ENCODE measurements at regions not wholly inside any gene's neighbourhood (a gene's known extent, or its start where the extent isn't known, plus 50 kb on each side); places are given as distances from the start of the nearest gene placed in this dataset.

DNA sequence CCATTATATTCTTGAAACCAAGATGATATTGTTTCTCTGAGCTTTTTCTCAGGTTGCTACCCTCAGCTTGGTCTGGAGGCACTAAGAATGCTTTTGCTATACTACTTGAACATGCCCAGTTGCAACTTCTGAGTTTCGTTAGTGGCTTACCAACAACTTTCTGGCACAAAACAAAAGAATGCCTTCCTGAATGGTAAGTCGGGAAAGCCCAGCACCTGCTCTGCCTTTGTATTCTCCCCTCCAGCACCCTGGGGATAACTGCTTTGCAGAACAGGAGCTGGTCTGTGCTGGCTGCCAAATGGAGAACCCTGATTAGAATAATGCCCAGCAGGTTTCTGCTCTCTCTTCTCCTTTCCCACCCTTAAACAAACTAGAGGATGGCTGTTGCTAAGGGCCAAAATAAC lies 149.3 kb downstream of the TGFB2 start:
- TF ChIP-seq, protein P1, sequence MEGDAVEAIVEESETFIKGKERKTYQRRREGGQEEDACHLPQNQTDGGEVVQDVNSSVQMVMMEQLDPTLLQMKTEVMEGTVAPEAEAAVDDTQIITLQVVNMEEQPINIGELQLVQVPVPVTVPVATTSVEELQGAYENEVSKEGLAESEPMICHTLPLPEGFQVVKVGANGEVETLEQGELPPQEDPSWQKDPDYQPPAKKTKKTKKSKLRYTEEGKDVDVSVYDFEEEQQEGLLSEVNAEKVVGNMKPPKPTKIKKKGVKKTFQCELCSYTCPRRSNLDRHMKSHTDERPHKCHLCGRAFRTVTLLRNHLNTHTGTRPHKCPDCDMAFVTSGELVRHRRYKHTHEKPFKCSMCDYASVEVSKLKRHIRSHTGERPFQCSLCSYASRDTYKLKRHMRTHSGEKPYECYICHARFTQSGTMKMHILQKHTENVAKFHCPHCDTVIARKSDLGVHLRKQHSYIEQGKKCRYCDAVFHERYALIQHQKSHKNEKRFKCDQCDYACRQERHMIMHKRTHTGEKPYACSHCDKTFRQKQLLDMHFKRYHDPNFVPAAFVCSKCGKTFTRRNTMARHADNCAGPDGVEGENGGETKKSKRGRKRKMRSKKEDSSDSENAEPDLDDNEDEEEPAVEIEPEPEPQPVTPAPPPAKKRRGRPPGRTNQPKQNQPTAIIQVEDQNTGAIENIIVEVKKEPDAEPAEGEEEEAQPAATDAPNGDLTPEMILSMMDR (IDR thresholded peaks at IDR 0.05) = no peak
- Mint-ChIP-seq H3K27ac (ENCODE audit: unreplicated experiment) (no peak overlapping the region), H3K36me3 (ENCODE audit: unreplicated experiment) (no peaks in the 10 kb centered on the region), H3K9me3 (ENCODE audit: unreplicated experiment) (no peaks in the 10 kb centered on the region), H3K4me3 (ENCODE audit: unreplicated experiment) (no peak overlapping the region), H3K4me1 (ENCODE audit: unreplicated experiment) (peaks cover 52% of the 10 kb centered on the region), H3K27me3 (ENCODE audit: unreplicated experiment) (no peaks in the 10 kb centered on the region)
- no peak for DNase-seq (ENCODE audit: extremely low spot score, unreplicated experiment)

DNA sequence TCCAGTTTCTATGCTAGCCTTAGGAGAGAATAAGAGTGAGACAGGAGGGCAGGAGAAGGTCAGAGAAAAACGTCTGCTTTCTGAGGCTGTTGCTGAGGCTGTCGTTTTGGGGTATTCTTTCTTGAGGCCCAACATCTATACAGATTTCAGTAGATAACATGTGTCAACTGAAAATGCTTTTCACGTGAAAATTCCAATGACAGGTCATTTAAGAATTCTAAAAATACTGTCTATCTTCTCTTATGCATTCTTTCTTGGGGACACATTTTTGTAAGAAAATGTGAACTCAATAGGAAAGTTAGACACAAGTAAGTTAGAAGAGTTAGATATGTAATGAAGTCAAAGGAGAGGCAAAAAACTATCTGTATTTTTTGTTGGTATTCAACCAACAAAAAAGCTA lies 150.8 kb downstream of the TGFB2 start:
- H3K4me3 Mint-ChIP-seq (ENCODE audit: unreplicated experiment) = no peak overlapping the region
- H3K27ac Mint-ChIP-seq (ENCODE audit: unreplicated experiment) = peak overlapping the region; percentile 87
- peaks cover 55% of the 10 kb centered on the region for H3K4me1 Mint-ChIP-seq (ENCODE audit: unreplicated experiment)

GRCh38 chr1:218496561-218496960 lies 151.4 kb downstream of the TGFB2 start:
- Mint-ChIP-seq H3K4me3 (ENCODE audit: unreplicated experiment) (no peak overlapping the region), H3K4me1 (ENCODE audit: unreplicated experiment) (peaks cover 58% of the 10 kb centered on the region), H3K27me3 (ENCODE audit: unreplicated experiment) (no peaks in the 10 kb centered on the region), H3K36me3 (ENCODE audit: unreplicated experiment) (no peaks in the 10 kb centered on the region), H3K27ac (ENCODE audit: unreplicated experiment) (peak overlapping the region; percentile 87), H3K9me3 (ENCODE audit: unreplicated experiment) (no peaks in the 10 kb centered on the region)
- TF ChIP-seq, protein P1 (IDR thresholded peaks at IDR 0.05) = no peak
- no peak for DNase-seq (ENCODE audit: extremely low spot score, unreplicated experiment)

More for the DNA sequence above, 150.8 kb downstream of the TGFB2 start:
- Mint-ChIP-seq H3K36me3 (ENCODE audit: unreplicated experiment) (no peaks in the 10 kb centered on the region), H3K27me3 (ENCODE audit: unreplicated experiment) (no peaks in the 10 kb centered on the region), H3K9me3 (ENCODE audit: unreplicated experiment) (no peaks in the 10 kb centered on the region)
- TF ChIP-seq, protein P1 (IDR thresholded peaks at IDR 0.05) = no peak
- no peak for DNase-seq (ENCODE audit: extremely low spot score, unreplicated experiment)

- no peaks in the 10 kb centered on the region for H3K36me3 Mint-ChIP-seq (ENCODE audit: unreplicated experiment)
- no peak for DNase-seq (ENCODE audit: extremely low spot score, unreplicated experiment)
- TF ChIP-seq, protein P1 (IDR thresholded peaks at IDR 0.05) = no peak
- no peaks in the 10 kb centered on the region for H3K9me3 Mint-ChIP-seq (ENCODE audit: unreplicated experiment)
- peak overlapping the region; percentile 97 for H3K27ac Mint-ChIP-seq (ENCODE audit: unreplicated experiment)
- peaks cover 58% of the 10 kb centered on the region for H3K4me1 Mint-ChIP-seq (ENCODE audit: unreplicated experiment)
- H3K27me3 Mint-ChIP-seq (ENCODE audit: unreplicated experiment) = no peaks in the 10 kb centered on the region
- peak overlapping the region; percentile 73 for H3K4me3 Mint-ChIP-seq (ENCODE audit: unreplicated experiment)
Observed at GRCh38 chr1:218498056-218498938, 153.2 kb downstream of the TGFB2 start.

DNA sequence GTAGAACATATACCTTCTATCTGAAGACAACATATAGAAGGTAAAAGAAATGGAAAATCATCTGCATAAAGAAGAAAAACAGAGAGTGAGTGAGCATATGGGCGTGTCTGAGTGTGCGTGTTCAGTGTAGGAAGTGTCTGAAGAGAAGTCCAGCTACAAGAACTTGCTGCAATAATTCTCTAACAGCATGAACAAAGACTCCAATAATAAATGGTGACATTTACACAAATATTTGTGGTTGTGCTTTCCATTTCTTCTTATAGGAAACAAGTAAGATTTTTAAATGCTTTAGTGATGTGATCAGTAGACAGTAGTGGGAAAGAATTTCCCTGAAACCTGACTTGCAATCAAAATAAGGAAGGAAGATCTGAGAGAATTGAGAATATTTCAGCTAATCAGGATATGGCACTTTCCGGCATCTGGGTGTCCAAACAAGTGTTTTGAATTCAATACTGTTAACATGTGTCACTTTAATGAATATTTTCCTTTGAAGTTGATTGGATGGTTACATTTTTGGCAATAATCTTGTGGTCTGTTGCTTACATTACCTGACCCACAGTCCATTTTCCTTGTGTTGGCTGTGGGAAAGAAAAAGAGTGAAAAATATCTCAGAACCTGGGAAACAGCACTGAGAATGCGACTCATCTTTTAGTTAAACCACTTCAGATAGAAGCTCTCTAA lies 154.0 kb downstream of the TGFB2 start:
- peaks cover 56% of the 10 kb centered on the region for H3K4me1 Mint-ChIP-seq (ENCODE audit: unreplicated experiment)
- H3K9me3 Mint-ChIP-seq (ENCODE audit: unreplicated experiment) = no peaks in the 10 kb centered on the region
- peak overlapping the region; percentile 97 for H3K27ac Mint-ChIP-seq (ENCODE audit: unreplicated experiment)
- H3K4me3 Mint-ChIP-seq (ENCODE audit: unreplicated experiment) = peak overlapping the region; percentile 73
- H3K27me3 Mint-ChIP-seq (ENCODE audit: unreplicated experiment) = no peaks in the 10 kb centered on the region
- H3K36me3 Mint-ChIP-seq (ENCODE audit: unreplicated experiment) = no peaks in the 10 kb centered on the region
- TF ChIP-seq, protein P1 (IDR thresholded peaks at IDR 0.05) = no peak
- DNase-seq (ENCODE audit: extremely low spot score, unreplicated experiment) = no peak

Measured in osteocyte (in vitro differentiated cells).